Left lobe of liver (tissue), 2 donors: ENCODE measurements at regions not wholly inside any gene's neighbourhood (a gene's known extent, or its start where the extent isn't known, plus 50 kb on each side); places are given as distances from the start of the nearest gene placed in this dataset.

Experiments
- ATAC-seq: fragments of 200-7000 bp; cut with Tn5 transposase; one replicate; pipeline ENCODE4 v1.9.1; 2020; ENCODE audit warnings: mild to moderate bottlenecking, moderate library complexity
- DNase-seq: peaks from one replicate; pipeline ENCODE4 v3.0.0-alpha.2; 2020; ENCODE audit warnings: low spot score
- donor health status: DM: no; HTN: no; CAD: no; lungs with moderate emphysema.
- donor health status: DM: no; HTN: yes; CAD: no.

DNA sequence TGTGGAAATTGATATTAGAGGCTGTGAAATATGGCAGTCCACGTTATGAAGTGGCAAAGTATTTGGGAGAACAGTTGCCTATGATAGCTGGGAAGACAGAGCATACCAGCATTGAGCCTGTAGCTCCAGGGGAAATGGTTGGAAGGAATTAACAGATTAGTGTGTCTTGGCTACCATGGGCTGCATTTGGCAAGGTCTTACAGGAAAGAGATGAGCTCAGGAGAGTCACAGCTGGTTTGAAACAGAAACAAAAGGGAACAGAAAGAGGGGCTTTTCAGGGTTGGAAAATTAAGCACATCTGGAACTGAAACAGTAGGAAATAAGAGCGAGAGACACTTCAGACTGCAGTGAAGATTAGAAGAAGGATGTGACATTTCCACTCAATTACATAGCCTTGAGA is 141.7 kb downstream of the FBLN2 start:
- ATAC-seq (no peak), DNase-seq (no peak)

DNA sequence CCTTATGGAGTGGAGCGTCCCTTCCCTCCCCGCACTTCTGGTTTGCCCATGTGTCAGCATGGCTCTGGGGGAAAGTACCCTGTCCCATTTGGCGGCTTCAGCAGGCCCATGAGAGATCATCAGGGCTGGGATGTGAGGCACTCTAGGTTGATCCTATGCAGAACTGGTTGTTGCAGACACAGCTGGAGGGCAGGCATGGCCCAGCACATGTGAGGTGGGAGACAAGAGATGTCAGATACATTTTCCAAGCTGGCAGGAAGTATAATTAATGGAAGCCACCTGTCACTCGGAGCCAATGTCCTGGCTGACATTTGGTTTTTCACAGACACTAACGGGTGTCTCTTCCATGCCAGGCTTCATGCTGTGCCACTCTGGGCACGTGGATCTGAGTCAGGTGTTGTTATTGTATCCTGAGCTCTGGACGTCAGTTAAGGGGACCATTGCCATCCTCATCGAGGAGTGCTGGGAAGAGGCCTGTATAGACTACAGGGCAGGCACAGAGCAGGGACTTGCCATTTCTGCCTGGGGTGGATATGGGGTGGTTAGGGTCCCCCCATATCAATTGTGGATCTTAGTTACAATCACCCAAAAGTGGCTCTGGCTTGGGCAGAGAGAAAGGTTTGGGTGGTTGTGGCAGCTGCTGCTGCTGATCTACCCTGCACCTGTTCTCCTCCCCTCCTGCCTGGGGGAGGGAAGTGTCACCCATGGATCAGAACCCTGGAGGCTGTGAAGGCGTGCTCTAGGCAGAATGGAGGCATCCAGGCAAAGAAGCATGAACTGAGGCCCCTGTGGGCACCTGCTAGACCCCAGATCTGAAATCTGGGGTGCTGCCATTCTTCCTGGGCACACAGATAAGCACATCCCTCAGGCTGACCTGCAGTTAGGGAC is 140.7 kb downstream of the FBLN2 start:
- ATAC-seq (no peak), DNase-seq (no peak)

DNA sequence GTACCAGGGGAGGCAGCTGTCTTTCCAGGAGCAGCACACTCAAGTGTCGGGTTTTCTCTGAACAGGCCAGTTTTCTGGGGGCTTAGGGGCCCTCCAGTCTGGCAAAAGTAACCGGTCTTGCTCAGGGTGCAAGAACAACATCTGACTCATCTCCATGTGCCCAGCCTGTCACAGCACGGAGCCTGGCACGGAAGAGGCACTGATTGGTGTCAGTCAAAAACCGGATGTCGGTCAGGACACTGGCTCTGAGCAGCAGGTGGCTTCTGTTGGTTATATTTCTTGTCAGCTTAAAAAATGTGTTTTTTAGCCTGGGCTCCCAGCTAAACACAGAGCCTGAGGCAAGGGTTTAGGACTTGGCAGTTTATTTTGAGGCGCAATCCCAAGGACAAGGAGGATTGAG is 139.9 kb downstream of the FBLN2 start:
- no peak for DNase-seq
- ATAC-seq, result no peak

DNA sequence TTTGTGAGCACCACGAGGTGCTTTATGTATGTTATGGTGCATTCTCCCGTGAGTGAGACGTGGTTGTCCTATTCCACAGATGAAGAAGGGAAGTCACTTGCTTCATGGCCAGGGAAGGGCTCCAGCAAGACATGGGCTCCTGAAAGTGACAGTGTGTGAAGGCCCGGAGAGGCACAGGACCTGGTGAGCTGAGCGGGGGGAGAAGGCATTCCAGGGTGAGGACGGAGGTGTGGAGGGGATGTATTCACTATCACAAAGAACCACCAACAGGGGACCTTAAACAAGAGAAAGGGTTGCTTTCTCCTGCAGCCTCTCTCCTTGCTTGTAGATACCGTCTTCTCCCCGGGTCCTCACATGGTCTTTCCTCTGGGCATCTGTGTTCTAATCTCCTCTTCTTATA is 139.1 kb downstream of the FBLN2 start:
- ATAC-seq, result no peak

More for the DNA sequence above, 139.1 kb downstream of the FBLN2 start:
- DNase-seq, result no peak
